GM12875 (cell line): ENCODE measurements at regions not wholly inside any gene's neighbourhood (a gene's known extent, or its start where the extent isn't known, plus 50 kb on each side); places are given as distances from the start of the nearest gene placed in this dataset.

ENCODE experiments used
- H3K4me3 ChIP-seq: one replicate; pipeline ENCODE4 v1.5.1; 2011; ENCODE audit warnings: low read depth, low read length, control low read depth
- TF ChIP-seq, protein P1 (sequence below): IDR thresholded peaks from 2 replicates; pipeline ENCODE4 v1.5.1; 2011; ENCODE audit warnings: low read depth, mild to moderate bottlenecking, control low read depth, inconsistent platforms, low read length, moderate library complexity, borderline replicate concordance; ENCODE audit not compliant: insufficient read depth

DNA sequence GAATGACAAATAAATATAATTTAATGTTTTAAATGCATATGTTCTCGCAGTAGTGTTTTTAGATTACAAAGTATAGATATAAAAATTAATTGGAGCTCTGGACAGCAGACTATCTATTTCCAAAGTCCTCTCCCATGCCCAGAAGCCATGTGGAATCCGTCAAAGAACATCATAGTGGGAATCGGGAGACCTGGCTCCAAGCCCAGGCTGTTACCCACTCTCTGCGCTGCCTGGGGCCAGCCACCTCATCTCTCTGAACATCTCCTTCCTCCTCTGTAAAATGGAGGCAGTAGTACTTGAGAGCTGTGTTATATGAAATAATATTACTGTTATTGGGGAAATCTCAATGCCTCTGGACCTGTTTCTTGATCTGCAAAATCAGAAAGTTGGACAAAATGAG, 58.1 kb upstream of the SLC30A5 start:
- TF ChIP-seq, protein P1, sequence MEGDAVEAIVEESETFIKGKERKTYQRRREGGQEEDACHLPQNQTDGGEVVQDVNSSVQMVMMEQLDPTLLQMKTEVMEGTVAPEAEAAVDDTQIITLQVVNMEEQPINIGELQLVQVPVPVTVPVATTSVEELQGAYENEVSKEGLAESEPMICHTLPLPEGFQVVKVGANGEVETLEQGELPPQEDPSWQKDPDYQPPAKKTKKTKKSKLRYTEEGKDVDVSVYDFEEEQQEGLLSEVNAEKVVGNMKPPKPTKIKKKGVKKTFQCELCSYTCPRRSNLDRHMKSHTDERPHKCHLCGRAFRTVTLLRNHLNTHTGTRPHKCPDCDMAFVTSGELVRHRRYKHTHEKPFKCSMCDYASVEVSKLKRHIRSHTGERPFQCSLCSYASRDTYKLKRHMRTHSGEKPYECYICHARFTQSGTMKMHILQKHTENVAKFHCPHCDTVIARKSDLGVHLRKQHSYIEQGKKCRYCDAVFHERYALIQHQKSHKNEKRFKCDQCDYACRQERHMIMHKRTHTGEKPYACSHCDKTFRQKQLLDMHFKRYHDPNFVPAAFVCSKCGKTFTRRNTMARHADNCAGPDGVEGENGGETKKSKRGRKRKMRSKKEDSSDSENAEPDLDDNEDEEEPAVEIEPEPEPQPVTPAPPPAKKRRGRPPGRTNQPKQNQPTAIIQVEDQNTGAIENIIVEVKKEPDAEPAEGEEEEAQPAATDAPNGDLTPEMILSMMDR = no peak
- H3K4me3 ChIP-seq = no peak overlapping the region

DNA sequence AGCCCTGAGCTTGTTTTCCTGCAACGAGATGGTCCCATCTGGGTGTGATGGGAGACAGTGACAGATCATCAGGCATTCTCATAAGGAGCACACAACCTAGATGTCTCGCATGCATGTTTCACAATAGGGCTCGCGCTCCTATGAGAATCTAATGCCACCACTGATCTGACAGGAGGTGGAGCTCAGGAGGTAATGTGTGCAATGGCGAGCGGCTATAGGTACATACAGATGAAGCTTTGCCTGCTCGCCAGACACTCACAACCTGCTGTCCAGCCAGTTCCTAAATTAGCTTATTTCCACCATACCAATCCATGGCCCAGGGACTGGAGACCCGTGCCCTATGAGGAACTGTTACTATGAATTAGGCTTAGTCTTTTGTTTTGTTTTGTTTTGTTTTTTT, 55.3 kb upstream of the SLC30A5 start:
- H3K4me3 ChIP-seq = no peak overlapping the region
- TF ChIP-seq, protein P1 = no peak

DNA sequence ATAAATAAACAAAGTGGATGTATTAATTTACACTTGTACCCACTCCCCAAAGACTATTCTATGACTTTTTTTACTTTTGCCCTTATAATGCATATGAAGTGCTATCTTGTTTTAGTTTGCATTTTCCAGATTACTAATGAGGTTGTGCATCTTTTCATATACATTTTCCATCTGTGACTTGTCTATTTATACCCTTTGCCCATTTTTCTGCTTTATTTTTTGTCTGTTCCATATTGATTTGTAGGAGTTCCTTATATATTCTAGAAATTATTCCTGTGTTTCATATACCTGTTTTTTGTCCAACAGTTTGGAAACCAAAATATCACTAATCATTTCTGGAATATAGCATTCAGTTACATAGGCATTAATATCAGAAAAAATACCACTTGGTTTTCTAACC, 54.0 kb upstream of the SLC30A5 start:
- no peak overlapping the region for H3K4me3 ChIP-seq
- TF ChIP-seq, protein P1 = no peak

DNA sequence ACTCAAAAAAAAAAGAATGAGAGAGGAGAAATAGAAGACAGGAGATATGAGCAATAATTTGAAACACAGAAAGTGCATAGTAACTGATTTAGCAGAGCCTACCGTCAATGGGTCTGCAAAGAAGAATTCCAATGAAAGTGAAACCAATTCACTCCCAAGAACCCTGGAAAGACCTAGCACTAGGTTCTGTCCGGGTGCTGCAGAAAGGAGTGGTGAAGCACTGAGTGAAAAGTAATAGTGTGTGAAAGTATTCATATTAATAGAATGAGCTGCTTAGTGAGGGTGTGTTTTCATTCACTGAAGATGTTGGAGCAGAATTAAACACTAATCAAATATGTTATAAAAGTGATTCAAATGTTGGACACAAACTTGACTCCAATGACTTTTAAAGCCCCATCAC, 51.3 kb upstream of the SLC30A5 start:
- TF ChIP-seq, protein P1 = no peak
- no peak overlapping the region for H3K4me3 ChIP-seq

DNA sequence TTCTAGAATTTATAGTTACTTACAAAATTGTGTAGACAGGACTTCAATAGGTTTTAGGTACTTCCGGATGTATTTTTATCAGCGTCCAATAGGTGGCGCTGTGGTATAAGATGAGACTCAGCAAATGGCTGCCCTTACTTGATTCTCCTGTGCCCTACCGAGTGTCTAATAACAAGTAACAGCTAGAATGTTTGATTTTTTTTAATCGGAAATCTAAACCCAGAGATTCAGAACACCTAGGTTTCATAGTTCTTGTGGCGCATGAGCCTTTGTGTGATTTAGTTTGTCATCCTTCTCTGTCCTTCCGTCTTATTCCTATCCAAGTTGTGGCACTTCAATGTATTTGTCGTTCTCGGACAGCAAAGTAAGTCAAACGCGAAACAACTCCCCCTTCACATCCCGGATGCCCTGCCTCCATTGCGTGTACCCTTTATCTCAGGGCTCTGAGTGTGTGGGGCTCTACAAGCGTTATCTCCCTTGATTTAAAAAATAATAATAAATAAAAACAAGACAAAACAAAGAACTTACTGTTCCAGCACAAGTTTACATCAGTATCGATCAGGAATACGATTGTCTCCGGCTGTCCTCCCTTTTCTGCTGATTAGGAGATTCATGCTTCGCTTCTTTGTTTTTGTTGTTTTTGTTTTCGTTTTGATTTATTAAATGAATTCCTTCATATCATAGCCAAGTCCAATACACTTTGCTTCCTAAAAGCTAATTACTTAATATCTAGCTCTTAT, 50.7 kb upstream of the SLC30A5 start:
- TF ChIP-seq, protein P1 = peak; percentile 55; the same call in 1 of the 2 replicates
- peak overlapping the region; percentile 5 for H3K4me3 ChIP-seq

DNA sequence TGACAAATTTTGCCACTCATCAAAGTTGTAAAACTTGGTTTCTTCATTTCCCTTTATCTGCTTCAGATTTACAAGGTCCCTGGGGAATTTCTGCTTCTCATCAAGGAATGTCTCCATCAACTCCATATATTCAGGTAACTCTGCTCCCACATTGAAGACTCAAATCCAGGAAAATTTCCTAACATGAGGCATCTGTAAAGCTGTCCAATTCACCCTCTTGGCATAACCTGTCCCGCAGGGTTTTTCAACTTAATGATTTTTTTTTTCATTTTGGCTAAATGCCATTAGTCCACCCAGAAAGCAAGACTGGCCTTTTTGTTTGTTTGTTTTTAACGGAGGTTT, 50.2 kb upstream of the SLC30A5 start:
- no peak overlapping the region for H3K4me3 ChIP-seq
- TF ChIP-seq, protein P1 = no peak
